Astrocyte (in vitro differentiated cells and primary cell): ENCODE measurements at regions not wholly inside any gene's neighbourhood (a gene's known extent, or its start where the extent isn't known, plus 50 kb on each side); places are given as distances from the start of the nearest gene placed in this dataset.
A peak's percentile ranks its signal among the peaks of the same experiment; 100 is the strongest.

ENCODE experiments used
- DNase-seq: peaks from one replicate; pipeline ENCODE4 v3.0.0-alpha.2; 2010; ENCODE audit warnings: low read depth
- FAIRE-seq: peaks from 2 replicates; lab custom pipeline; 2011; peaks lifted over from hg19 to GRCh38; lab: Jason Lieb, UNC
- H2AFZ ChIP-seq: 2 replicates; pipeline ENCODE4 v1.6.0; 2012; ENCODE audit warnings: low read depth, low read length, inconsistent platforms
- H3K27ac ChIP-seq: 2 replicates; pipeline ENCODE4 v1.5.1; 2011; ENCODE audit warnings: low read depth, low read length, inconsistent platforms
- H3K27me3 ChIP-seq: 2 replicates; pipeline ENCODE4 v1.6.0; 2011; ENCODE audit warnings: low read length, inconsistent platforms; ENCODE audit not compliant: insufficient read depth
- H3K36me3 ChIP-seq: 2 replicates; pipeline ENCODE4 v1.5.1; 2011; ENCODE audit warnings: low read length, inconsistent platforms; ENCODE audit not compliant: insufficient read depth
- H3K4me1 ChIP-seq: 2 replicates; pipeline ENCODE4 v1.5.1; 2011; ENCODE audit warnings: low read length, inconsistent platforms; ENCODE audit not compliant: insufficient read depth
- H3K4me2 ChIP-seq: 2 replicates; pipeline ENCODE4 v1.6.0; 2012; ENCODE audit warnings: low read length, inconsistent platforms
- H3K4me3 ChIP-seq: 2 replicates; pipeline ENCODE4 v1.5.1; 2011; ENCODE audit warnings: low read depth, mild to moderate bottlenecking, low read length, inconsistent platforms; ENCODE audit not compliant: insufficient read depth
- H3K79me2 ChIP-seq: 2 replicates; pipeline ENCODE4 v1.6.0; 2012; ENCODE audit warnings: mild to moderate bottlenecking, low read length, inconsistent platforms; ENCODE audit not compliant: insufficient read depth
- H3K9ac ChIP-seq: 2 replicates; pipeline ENCODE4 v1.6.0; 2012; ENCODE audit warnings: mild to moderate bottlenecking, low read length, inconsistent platforms
- H3K9me3 ChIP-seq: 2 replicates; pipeline ENCODE4 v1.5.1; 2012; ENCODE audit warnings: low read depth, mild to moderate bottlenecking, low read length, inconsistent platforms; ENCODE audit not compliant: insufficient read depth
- H4K20me1 ChIP-seq: 2 replicates; pipeline ENCODE4 v1.6.0; 2012; ENCODE audit warnings: low read length, inconsistent platforms; ENCODE audit not compliant: insufficient read depth
- H3K27ac Mint-ChIP-seq: one replicate; pipeline ENCODE4 v1.8.0; 2021; ENCODE audit warnings: mild to moderate bottlenecking, mixed read lengths; ENCODE audit not compliant: unreplicated experiment
- H3K27me3 Mint-ChIP-seq: one replicate; pipeline ENCODE4 v1.8.0; 2021; ENCODE audit warnings: low read depth, mixed read lengths; ENCODE audit not compliant: unreplicated experiment
- H3K36me3 Mint-ChIP-seq: one replicate; pipeline ENCODE4 v1.8.0; 2021; ENCODE audit warnings: low read depth, mixed read lengths; ENCODE audit not compliant: unreplicated experiment
- H3K4me1 Mint-ChIP-seq: one replicate; pipeline ENCODE4 v1.8.0; 2021; ENCODE audit warnings: low read depth, mixed read lengths; ENCODE audit not compliant: unreplicated experiment
- H3K4me3 Mint-ChIP-seq: one replicate; pipeline ENCODE4 v1.8.0; 2021; ENCODE audit warnings: mild to moderate bottlenecking, moderate library complexity, mixed read lengths; ENCODE audit not compliant: unreplicated experiment
- H3K9me3 Mint-ChIP-seq: one replicate; pipeline ENCODE4 v1.8.0; 2021; ENCODE audit warnings: mild to moderate bottlenecking, mixed read lengths; ENCODE audit not compliant: unreplicated experiment
- CTCF ChIP-seq: IDR thresholded peaks from 2 replicates; pipeline ENCODE4 v1.5.1; 2011; ENCODE audit warnings: low read depth, mild to moderate bottlenecking, inconsistent platforms, low read length, moderate library complexity; ENCODE audit not compliant: insufficient read depth
- EZH2 ChIP-seq: IDR thresholded peaks from 2 replicates; pipeline ENCODE4 v1.6.1; 2012; ENCODE audit warnings: mild to moderate bottlenecking, low read length, inconsistent platforms; ENCODE audit not compliant: insufficient read depth

GRCh38 chr18:22628795-22629510 is 211.2 kb upstream of the CTAGE1 start:
- no peaks in the 10 kb centered on the region for H3K27me3 Mint-ChIP-seq
- Histone ChIP-seq H3K36me3 (no peaks in the 10 kb centered on the region), H3K4me2 (no peak overlapping the region), H4K20me1 (no peaks in the 10 kb centered on the region), H3K4me3 (no peak overlapping the region), H3K79me2 (no peaks in the 10 kb centered on the region), H3K27me3 (no peaks in the 10 kb centered on the region), H2AFZ (no peak overlapping the region), H3K9ac (no peak overlapping the region), H3K4me1 (no peaks in the 10 kb centered on the region), H3K27ac (no peak overlapping the region), H3K9me3 (no peaks in the 10 kb centered on the region)
- DNase-seq = no peak
- peaks cover 11% of the 10 kb centered on the region for H3K4me1 Mint-ChIP-seq
- no peaks in the 10 kb centered on the region for H3K36me3 Mint-ChIP-seq
- no peak overlapping the region for H3K27ac Mint-ChIP-seq
- H3K9me3 Mint-ChIP-seq = no peaks in the 10 kb centered on the region
- FAIRE-seq = no peak
- no peak for TF ChIP-seq CTCF
- TF ChIP-seq EZH2 = no peak
- H3K4me3 Mint-ChIP-seq = no peak overlapping the region

- Histone ChIP-seq H3K4me3 (no peak overlapping the region), H3K27ac (no peak overlapping the region), H3K79me2 (no peaks in the 10 kb centered on the region), H3K27me3 (no peaks in the 10 kb centered on the region), H2AFZ (no peak overlapping the region), H3K9ac (no peak overlapping the region), H3K4me2 (no peak overlapping the region), H3K9me3 (no peaks in the 10 kb centered on the region), H4K20me1 (no peaks in the 10 kb centered on the region), H3K4me1 (no peaks in the 10 kb centered on the region), H3K36me3 (no peaks in the 10 kb centered on the region)
- Mint-ChIP-seq H3K4me1 (peaks cover 11% of the 10 kb centered on the region), H3K27me3 (no peaks in the 10 kb centered on the region), H3K36me3 (no peaks in the 10 kb centered on the region), H3K27ac (no peak overlapping the region), H3K4me3 (no peak overlapping the region), H3K9me3 (peaks cover 3% of the 10 kb centered on the region)
- TF ChIP-seq CTCF (no peak), EZH2 (no peak)
- DNase-seq (no peak), FAIRE-seq (no peak)
Observed at GRCh38 chr18:22630980-22631379, 213.3 kb upstream of the CTAGE1 start.

GRCh38 chr18:22632191-22632590 is 214.5 kb upstream of the CTAGE1 start:
- Histone ChIP-seq H2AFZ (no peak overlapping the region), H3K4me2 (no peak overlapping the region), H3K9me3 (no peaks in the 10 kb centered on the region), H4K20me1 (no peaks in the 10 kb centered on the region), H3K4me1 (no peaks in the 10 kb centered on the region), H3K27me3 (no peaks in the 10 kb centered on the region), H3K79me2 (no peaks in the 10 kb centered on the region), H3K27ac (no peak overlapping the region), H3K4me3 (no peak overlapping the region), H3K9ac (no peak overlapping the region), H3K36me3 (no peaks in the 10 kb centered on the region)
- Mint-ChIP-seq H3K4me3 (no peak overlapping the region), H3K27me3 (no peaks in the 10 kb centered on the region), H3K36me3 (no peaks in the 10 kb centered on the region), H3K27ac (no peak overlapping the region), H3K9me3 (peaks cover 6% of the 10 kb centered on the region), H3K4me1 (peaks cover 11% of the 10 kb centered on the region)
- DNase-seq = peak; percentile 78
- FAIRE-seq = no peak
- TF ChIP-seq EZH2 (no peak), CTCF (no peak)
